ENCODE measurements at regions not wholly inside any gene's neighbourhood (a gene's known extent, or its start where the extent isn't known, plus 50 kb on each side); places are given as distances from the start of the nearest gene placed in this dataset.

- Histone ChIP-seq H3K9me2 (replicated peaks; ENCODE audit: low read length) (no peaks in the 10 kb centered on the region), H3K9ac (ENCODE audit: low read length) (no peak overlapping the region), H3K79me2 (ENCODE audit: low read length) (no peaks in the 10 kb centered on the region), H3F3A (ENCODE audit: low read length, unreplicated experiment) (no peaks in the 10 kb centered on the region), H2AFZ (ENCODE audit: low read length) (no peak overlapping the region), H4K20me1 (ENCODE audit: low read length) (no peaks in the 10 kb centered on the region), H3K4me1 (ENCODE audit: insufficient read depth, low read length) (no peaks in the 10 kb centered on the region), H3K4me3 (ENCODE audit: low read length) (no peak overlapping the region), H3K9me3 (ENCODE audit: low read length) (peaks cover 13% of the 10 kb centered on the region; the same call in 1 of the 2 replicates), H3K27me3 (ENCODE audit: low read length) (no peaks in the 10 kb centered on the region), H3K27ac (ENCODE audit: low read length) (no peak overlapping the region), H3K36me3 (ENCODE audit: low read depth, low read length) (no peaks in the 10 kb centered on the region), H3K4me2 (ENCODE audit: low read length) (no peak overlapping the region)
- ChIA-PET POLR2A (ENCODE audit: unreplicated experiment) (no interaction called here), CTCF (no interaction called here)
- no peak for ATAC-seq
- intact Hi-C loops (cut with micrococcal nuclease): no loop called here
- TF ChIP-seq EZH2phosphoT487 (IDR thresholded peaks at IDR 0.05; ENCODE audit: borderline replicate concordance, low read length) (no peak), EZH2 (IDR thresholded peaks at IDR 0.05; ENCODE audit: low read length, unreplicated experiment) (no peak), CTCF (conservative IDR thresholded peaks at IDR 0.05; ENCODE audit: low read depth, low read length) (no peak)
- no peak for DNase-seq
- no TSS peak for BruUV-seq (replicated peaks)
Measured at GRCh38 chr3:117941015-117941414, 1093.6 kb downstream of the IGSF11 start.

- H3K4me1 ChIP-seq (ENCODE audit: insufficient read depth, low read length): no peaks in the 10 kb centered on the region
- no peaks in the 10 kb centered on the region for H3K9me2 ChIP-seq (replicated peaks; ENCODE audit: low read length)
- H3K36me3 ChIP-seq (ENCODE audit: low read depth, low read length): no peaks in the 10 kb centered on the region
- H4K20me1 ChIP-seq (ENCODE audit: low read length): no peaks in the 10 kb centered on the region
- intact Hi-C loops (cut with micrococcal nuclease): no loop called here
- ChIA-PET CTCF (no interaction called here), POLR2A (ENCODE audit: unreplicated experiment) (no interaction called here)
- no peaks in the 10 kb centered on the region for H3F3A ChIP-seq (ENCODE audit: low read length, unreplicated experiment)
- no TSS peak for BruUV-seq (replicated peaks)
- H3K9ac ChIP-seq (ENCODE audit: low read length): no peak overlapping the region
- no peaks in the 10 kb centered on the region for H3K27me3 ChIP-seq (ENCODE audit: low read length)
- no peak overlapping the region for H2AFZ ChIP-seq (ENCODE audit: low read length)
- no peaks in the 10 kb centered on the region for H3K79me2 ChIP-seq (ENCODE audit: low read length)
- no peak for TF ChIP-seq EZH2 (IDR thresholded peaks at IDR 0.05; ENCODE audit: low read length, unreplicated experiment)
- TF ChIP-seq CTCF (conservative IDR thresholded peaks at IDR 0.05; ENCODE audit: low read depth, low read length): no peak
- TF ChIP-seq EZH2phosphoT487 (IDR thresholded peaks at IDR 0.05; ENCODE audit: borderline replicate concordance, low read length): no peak
- no peak overlapping the region for H3K27ac ChIP-seq (ENCODE audit: low read length)
- H3K4me3 ChIP-seq (ENCODE audit: low read length): no peak overlapping the region
- no peak overlapping the region for H3K4me2 ChIP-seq (ENCODE audit: low read length)
- DNase-seq: no peak
- no peak for ATAC-seq
- H3K9me3 ChIP-seq (ENCODE audit: low read length): peaks cover 13% of the 10 kb centered on the region; the same call in 1 of the 2 replicates
Measured at GRCh38 chr3:117941756-117942155, 1092.9 kb downstream of the IGSF11 start.

- Histone ChIP-seq H3K27me3 (ENCODE audit: low read length) (no peaks in the 10 kb centered on the region), H4K20me1 (ENCODE audit: low read length) (no peaks in the 10 kb centered on the region), H3K27ac (ENCODE audit: low read length) (no peak overlapping the region), H3K9me3 (ENCODE audit: low read length) (peaks cover 28% of the 10 kb centered on the region), H3F3A (ENCODE audit: low read length, unreplicated experiment) (no peaks in the 10 kb centered on the region), H3K4me1 (ENCODE audit: insufficient read depth, low read length) (no peaks in the 10 kb centered on the region), H3K9ac (ENCODE audit: low read length) (no peak overlapping the region), H3K9me2 (replicated peaks; ENCODE audit: low read length) (no peaks in the 10 kb centered on the region), H3K36me3 (ENCODE audit: low read depth, low read length) (no peaks in the 10 kb centered on the region), H3K4me3 (ENCODE audit: low read length) (no peak overlapping the region), H2AFZ (ENCODE audit: low read length) (no peak overlapping the region), H3K79me2 (ENCODE audit: low read length) (no peaks in the 10 kb centered on the region), H3K4me2 (ENCODE audit: low read length) (no peak overlapping the region)
- ChIA-PET CTCF (no interaction called here), POLR2A (ENCODE audit: unreplicated experiment) (no interaction called here)
- TF ChIP-seq EZH2phosphoT487 (IDR thresholded peaks at IDR 0.05; ENCODE audit: borderline replicate concordance, low read length) (no peak), EZH2 (IDR thresholded peaks at IDR 0.05; ENCODE audit: low read length, unreplicated experiment) (no peak), CTCF (conservative IDR thresholded peaks at IDR 0.05; ENCODE audit: low read depth, low read length) (no peak)
- ATAC-seq: no peak
- no TSS peak for BruUV-seq (replicated peaks)
- intact Hi-C loops (cut with micrococcal nuclease): no loop called here
- no peak for DNase-seq
Measured at GRCh38 chr3:117954131-117954530, 1080.5 kb downstream of the IGSF11 start.

Measured in PC-3 (cell line).